ENCODE measurements at regions not wholly inside any gene's neighbourhood (a gene's known extent, or its start where the extent isn't known, plus 50 kb on each side); places are given as distances from the start of the nearest gene placed in this dataset.
"Not testable (repeated sequence)": the region's sequence is repeated elsewhere in the genome, so short reads cannot be mapped to it uniquely, and the experiment has no call there.

- no peak for DNase-seq (ENCODE audit: low spot score)
Measured at GRCh38 chr7:68839014-68839413, 759.3 kb upstream of the AUTS2 start.

GRCh38 chr7:68840991-68841390, 757.3 kb upstream of the AUTS2 start:
- no peak for DNase-seq (ENCODE audit: low spot score)

GRCh38 chr7:68843985-68844384, 754.3 kb upstream of the AUTS2 start:
- DNase-seq (ENCODE audit: low spot score), result not testable (repeated sequence)

GRCh38 chr7:68846811-68847325, 751.4 kb upstream of the AUTS2 start:
- no peak for DNase-seq (ENCODE audit: low spot score)

- no peak for DNase-seq (ENCODE audit: low spot score)
Measured at GRCh38 chr7:68853254-68853653, 745.0 kb upstream of the AUTS2 start.

GRCh38 chr7:68857571-68857970, 740.7 kb upstream of the AUTS2 start:
- no peak for DNase-seq (ENCODE audit: low spot score)

- DNase-seq (ENCODE audit: low spot score), result no peak
Measured at GRCh38 chr7:68858497-68858896, 739.8 kb upstream of the AUTS2 start.

GRCh38 chr7:68861171-68861570, 737.1 kb upstream of the AUTS2 start:
- no peak for DNase-seq (ENCODE audit: low spot score)

GRCh38 chr7:68862261-68862660, 736.0 kb upstream of the AUTS2 start:
- DNase-seq (ENCODE audit: low spot score), result no peak

- DNase-seq (ENCODE audit: low spot score), result no peak
Measured at GRCh38 chr7:68862736-68863135, 735.5 kb upstream of the AUTS2 start.

GRCh38 chr7:68865351-68866199, 732.7 kb upstream of the AUTS2 start:
- no peak for DNase-seq (ENCODE audit: low spot score)

- DNase-seq (ENCODE audit: low spot score), result no peak
Measured at GRCh38 chr7:68866200-68866570, 732.1 kb upstream of the AUTS2 start.

GRCh38 chr7:68866721-68867120, 731.6 kb upstream of the AUTS2 start:
- DNase-seq (ENCODE audit: low spot score), result not testable (repeated sequence)

GRCh38 chr7:68868978-68869377, 729.3 kb upstream of the AUTS2 start:
- no peak for DNase-seq (ENCODE audit: low spot score)

- DNase-seq (ENCODE audit: low spot score), result no peak
Measured at GRCh38 chr7:68873616-68874015, 724.7 kb upstream of the AUTS2 start.

- DNase-seq (ENCODE audit: low spot score), result no peak
Measured at GRCh38 chr7:68875857-68876256, 722.4 kb upstream of the AUTS2 start.

- DNase-seq (ENCODE audit: low spot score), result not testable (repeated sequence)
Measured at GRCh38 chr7:68887116-68887515, 711.2 kb upstream of the AUTS2 start.

GRCh38 chr7:68888971-68889385, 709.3 kb upstream of the AUTS2 start:
- DNase-seq (ENCODE audit: low spot score), result no peak

- no peak for DNase-seq (ENCODE audit: low spot score)
Measured at GRCh38 chr7:68892236-68892635, 706.0 kb upstream of the AUTS2 start.

GRCh38 chr7:68893411-68893810, 704.9 kb upstream of the AUTS2 start:
- DNase-seq (ENCODE audit: low spot score), result no peak

- not testable (repeated sequence) for DNase-seq (ENCODE audit: low spot score)
Measured at GRCh38 chr7:68899156-68899555, 699.1 kb upstream of the AUTS2 start.

- no peak for DNase-seq (ENCODE audit: low spot score)
Measured at GRCh38 chr7:68900096-68900495, 698.2 kb upstream of the AUTS2 start.

- DNase-seq (ENCODE audit: low spot score), result no peak
Measured at GRCh38 chr7:68904630-68905029, 693.6 kb upstream of the AUTS2 start.

GRCh38 chr7:68911754-68912153, 686.5 kb upstream of the AUTS2 start:
- DNase-seq (ENCODE audit: low spot score), result no peak

All from COLO829 (cell line).